Natural killer cell (primary cell): ENCODE measurements at regions not wholly inside any gene's neighbourhood (a gene's known extent, or its start where the extent isn't known, plus 50 kb on each side); places are given as distances from the start of the nearest gene placed in this dataset.

ENCODE experiments used
- ATAC-seq, 3 donors: fragments of 150-1000 bp in 2 of 3; fragments of 200-7000 bp in 1 of 3; cut with Tn5 transposase; 1 replicate in 1 of 3; 2 replicates in 2 of 3; pipeline ENCODE4 v1.10.0; 2021; ENCODE audit warnings: mild to moderate bottlenecking in 2 of 3, moderate library complexity in 2 of 3
- DNase-seq, 2 donors: peaks; one replicate each; pipeline versions ENCODE4 v3.0.0 to v3.0.0-alpha.2; 2013 to 2021; ENCODE audit warnings: mixed read lengths in 1 of 2
- H3K27ac ChIP-seq: one replicate; pipeline ENCODE4 v1.5.1; 2013; ENCODE audit warnings: mild to moderate bottlenecking, low read length
- H3K27me3 ChIP-seq: one replicate; pipeline ENCODE4 v1.6.1; 2013; ENCODE audit warnings: low read length; ENCODE audit not compliant: control insufficient read depth, insufficient read depth
- H3K36me3 ChIP-seq: one replicate; pipeline ENCODE4 v1.6.1; 2013; ENCODE audit warnings: low read length; ENCODE audit not compliant: control insufficient read depth, insufficient read depth
- H3K4me1 ChIP-seq: one replicate; pipeline ENCODE4 v1.6.1; 2013; ENCODE audit warnings: low read length; ENCODE audit not compliant: control insufficient read depth, insufficient read depth
- H3K4me3 ChIP-seq: one replicate; pipeline ENCODE4 v1.5.1; 2013; ENCODE audit warnings: low read length
- H3K9me3 ChIP-seq: one replicate; pipeline ENCODE4 v1.6.1; 2013; ENCODE audit warnings: low read length; ENCODE audit not compliant: control insufficient read depth, insufficient read depth
- H3K27ac Mint-ChIP-seq, 2 donors: one replicate each; pipeline ENCODE4 v1.8.0; 2022; ENCODE audit warnings: mild to moderate bottlenecking in 2 of 2, mixed read lengths in 2 of 2, moderate library complexity in 1 of 2
- H3K27me3 Mint-ChIP-seq, 2 donors: one replicate each; pipeline ENCODE4 v1.8.0; 2022; ENCODE audit warnings: low read depth in 2 of 2, mixed read lengths in 2 of 2
- H3K36me3 Mint-ChIP-seq: one replicate; pipeline ENCODE4 v1.8.0; 2022; ENCODE audit warnings: mixed read lengths
- H3K4me1 Mint-ChIP-seq, 2 donors: one replicate each; pipeline ENCODE4 v1.8.0; 2022; ENCODE audit warnings: mixed read lengths in 2 of 2
- H3K4me3 Mint-ChIP-seq: one replicate; pipeline ENCODE4 v1.8.0; 2022; ENCODE audit warnings: mild to moderate bottlenecking, moderate library complexity, mixed read lengths
- H3K9me3 Mint-ChIP-seq, 2 donors: one replicate each; pipeline ENCODE4 v1.8.0; 2022; ENCODE audit warnings: mixed read lengths in 2 of 2
- CTCF ChIP-seq: fragments of 200-600 bp; IDR thresholded peaks from one replicate; pipeline ENCODE4 v1.8.0; 2022; ENCODE audit warnings: antibody characterized with exemption
- WGBS: methylation state at CpG from one replicate; pipeline ENCODE4 v1.1.7; 2013; ENCODE audit warnings: missing lambda C conversion rate; ENCODE audit not compliant: insufficient coverage; 5-methylcytosine and 5-hydroxymethylcytosine counted together
- intact Hi-C: fragments of 100-400 bp; cut with micrococcal nuclease; formaldehyde crosslinking; loops from one replicate; pipeline ENCODE4 v1.14.2; 2022

GRCh38 chr2:238724728-238725127, 123.2 kb upstream of the TWIST2 start:
- no peak overlapping the region for H3K4me3 Mint-ChIP-seq
- Histone ChIP-seq H3K36me3 (no peaks in the 10 kb centered on the region), H3K4me1 (no peaks in the 10 kb centered on the region), H3K9me3 (no peaks in the 10 kb centered on the region), H3K4me3 (no peak overlapping the region), H3K27me3 (no peaks in the 10 kb centered on the region), H3K27ac (no peak overlapping the region)
- 83% methylated on average over 8 of the region's 8 CpGs for WGBS
- peaks cover 6 to 28% of the 10 kb centered on the region in 2 donors for H3K27me3 Mint-ChIP-seq
- H3K27ac Mint-ChIP-seq, result no peak overlapping the region
- no peaks in the 10 kb centered on the region for H3K4me1 Mint-ChIP-seq
- TF ChIP-seq CTCF, result no peak
- intact Hi-C loops, result no loop called here
- DNase-seq (no peak), ATAC-seq (no peak)
- no peaks in the 10 kb centered on the region for H3K9me3 Mint-ChIP-seq
- H3K36me3 Mint-ChIP-seq, result no peaks in the 10 kb centered on the region

GRCh38 chr2:238725298-238725697, 122.6 kb upstream of the TWIST2 start:
- Mint-ChIP-seq H3K4me1 (no peaks in the 10 kb centered on the region), H3K36me3 (no peaks in the 10 kb centered on the region), H3K27me3 (peaks cover 6 to 27% of the 10 kb centered on the region in 2 donors), H3K27ac (no peak overlapping the region), H3K9me3 (no peaks in the 10 kb centered on the region), H3K4me3 (no peak overlapping the region)
- Histone ChIP-seq H3K4me3 (no peak overlapping the region), H3K36me3 (no peaks in the 10 kb centered on the region), H3K4me1 (no peaks in the 10 kb centered on the region), H3K9me3 (no peaks in the 10 kb centered on the region), H3K27me3 (no peaks in the 10 kb centered on the region), H3K27ac (no peak overlapping the region)
- DNase-seq (no peak), ATAC-seq (no peak)
- TF ChIP-seq CTCF, result no peak
- WGBS, result 85% methylated on average over 4 of the region's 4 CpGs
- intact Hi-C loops, result no loop called here

GRCh38 chr2:238726670-238727584, 121.0 kb upstream of the TWIST2 start:
- Mint-ChIP-seq H3K36me3 (no peaks in the 10 kb centered on the region), H3K9me3 (no peaks in the 10 kb centered on the region), H3K4me3 (no peak overlapping the region), H3K4me1 (peaks cover 0 to 7% of the 10 kb centered on the region in 2 donors), H3K27me3 (peaks cover 6 to 20% of the 10 kb centered on the region in 2 donors), H3K27ac (no peak overlapping the region)
- H3K27me3 ChIP-seq, result no peaks in the 10 kb centered on the region
- TF ChIP-seq CTCF, result no peak
- H3K4me3 ChIP-seq, result no peak overlapping the region
- DNase-seq, result no peak
- H3K4me1 ChIP-seq, result no peaks in the 10 kb centered on the region
- H3K27ac ChIP-seq, result no peak overlapping the region
- intact Hi-C loops, result no loop called here
- WGBS, result 82% methylated on average over 17 of the region's 17 CpGs
- no peaks in the 10 kb centered on the region for H3K36me3 ChIP-seq
- ATAC-seq, result no peak
- no peaks in the 10 kb centered on the region for H3K9me3 ChIP-seq
